ENCODE measurements at regions not wholly inside any gene's neighbourhood (a gene's known extent, or its start where the extent isn't known, plus 50 kb on each side); places are given as distances from the start of the nearest gene placed in this dataset.

- intact Hi-C loops (cut with DNase I), result no loop called here
- Histone ChIP-seq H3K9ac (ENCODE audit: low read depth in 2 of 2, low read length in 2 of 2) (no peak overlapping the region), H3K4me1 (no peaks in the 10 kb centered on the region), H3K27ac (no peak overlapping the region), H3K36me3 (no peaks in the 10 kb centered on the region), H3K27me3 (no peaks in the 10 kb centered on the region), H3K9me3 (no peaks in the 10 kb centered on the region), H3K4me3 (no peak overlapping the region)
- TF ChIP-seq, protein P1, sequence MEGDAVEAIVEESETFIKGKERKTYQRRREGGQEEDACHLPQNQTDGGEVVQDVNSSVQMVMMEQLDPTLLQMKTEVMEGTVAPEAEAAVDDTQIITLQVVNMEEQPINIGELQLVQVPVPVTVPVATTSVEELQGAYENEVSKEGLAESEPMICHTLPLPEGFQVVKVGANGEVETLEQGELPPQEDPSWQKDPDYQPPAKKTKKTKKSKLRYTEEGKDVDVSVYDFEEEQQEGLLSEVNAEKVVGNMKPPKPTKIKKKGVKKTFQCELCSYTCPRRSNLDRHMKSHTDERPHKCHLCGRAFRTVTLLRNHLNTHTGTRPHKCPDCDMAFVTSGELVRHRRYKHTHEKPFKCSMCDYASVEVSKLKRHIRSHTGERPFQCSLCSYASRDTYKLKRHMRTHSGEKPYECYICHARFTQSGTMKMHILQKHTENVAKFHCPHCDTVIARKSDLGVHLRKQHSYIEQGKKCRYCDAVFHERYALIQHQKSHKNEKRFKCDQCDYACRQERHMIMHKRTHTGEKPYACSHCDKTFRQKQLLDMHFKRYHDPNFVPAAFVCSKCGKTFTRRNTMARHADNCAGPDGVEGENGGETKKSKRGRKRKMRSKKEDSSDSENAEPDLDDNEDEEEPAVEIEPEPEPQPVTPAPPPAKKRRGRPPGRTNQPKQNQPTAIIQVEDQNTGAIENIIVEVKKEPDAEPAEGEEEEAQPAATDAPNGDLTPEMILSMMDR (IDR thresholded peaks at IDR 0.05), result no peak
- DNase-seq, result no peak
Observed at GRCh38 chr12:47422611-47423010, 283.2 kb downstream of the RPAP3 start.

DNA sequence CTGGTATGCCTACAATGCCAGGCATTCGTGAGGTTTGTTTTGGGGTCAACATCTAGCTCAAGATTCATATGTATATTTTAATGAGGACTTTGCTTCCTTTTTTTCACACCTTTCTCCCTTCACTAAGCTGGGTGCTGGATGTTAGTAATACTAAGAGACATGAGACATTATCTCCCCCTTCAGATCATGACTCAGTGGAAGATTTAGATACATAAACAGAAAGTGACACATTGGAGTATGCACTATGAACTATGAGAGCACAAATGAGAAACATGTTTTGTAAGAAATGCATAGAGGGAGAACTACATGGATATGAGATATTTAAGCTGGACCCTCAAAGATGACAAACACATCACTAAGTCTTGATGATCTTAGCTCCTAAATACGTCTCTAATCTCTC is 286.3 kb downstream of the RPAP3 start:
- intact Hi-C loops (cut with DNase I), result no loop called here

DNA sequence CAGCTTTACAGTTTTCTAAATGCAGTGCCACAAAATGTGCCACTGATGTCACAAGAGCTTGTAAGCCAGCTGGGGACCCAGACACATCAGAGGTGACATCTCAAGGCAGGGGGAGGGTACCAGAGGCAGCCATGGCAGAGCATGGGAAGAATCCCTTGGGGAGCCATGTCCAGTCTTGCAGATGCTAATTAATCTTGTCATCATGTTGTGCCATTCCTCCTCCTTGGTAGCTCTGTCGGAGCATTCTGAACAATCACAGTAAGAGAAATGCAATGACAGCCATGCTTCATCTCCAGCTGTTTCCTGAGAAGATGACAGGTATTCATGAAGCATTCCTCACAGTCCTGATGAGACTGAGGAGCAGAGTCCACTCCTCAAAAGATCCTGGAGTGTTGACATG is 287.9 kb downstream of the RPAP3 start:
- TF ChIP-seq, protein P1 (IDR thresholded peaks at IDR 0.05), result no peak
- intact Hi-C loops (cut with DNase I), result no loop called here
- Histone ChIP-seq H3K27me3 (no peaks in the 10 kb centered on the region), H3K9me3 (no peaks in the 10 kb centered on the region), H3K4me1 (no peaks in the 10 kb centered on the region), H3K4me3 (no peak overlapping the region), H3K9ac (ENCODE audit: low read depth in 2 of 2, low read length in 2 of 2) (no peak overlapping the region), H3K27ac (no peak overlapping the region), H3K36me3 (no peaks in the 10 kb centered on the region)
- DNase-seq, result no peak

More for the DNA sequence above, 286.3 kb downstream of the RPAP3 start:
- TF ChIP-seq, protein P1 (IDR thresholded peaks at IDR 0.05), result no peak
- Histone ChIP-seq H3K9me3 (no peaks in the 10 kb centered on the region), H3K9ac (ENCODE audit: low read depth in 2 of 2, low read length in 2 of 2) (no peak overlapping the region), H3K4me3 (no peak overlapping the region), H3K27me3 (no peaks in the 10 kb centered on the region), H3K27ac (no peak overlapping the region), H3K4me1 (no peaks in the 10 kb centered on the region), H3K36me3 (no peaks in the 10 kb centered on the region)
- DNase-seq, result no peak

- DNase-seq, result no peak
- intact Hi-C loops (cut with DNase I), result no loop called here
- H3K4me3 ChIP-seq, result no peak overlapping the region
- no peak overlapping the region for H3K27ac ChIP-seq
- no peaks in the 10 kb centered on the region for H3K27me3 ChIP-seq
- no peaks in the 10 kb centered on the region for H3K9me3 ChIP-seq
- TF ChIP-seq, protein P1 (IDR thresholded peaks at IDR 0.05), result no peak
- no peak overlapping the region for H3K9ac ChIP-seq (ENCODE audit: low read depth in 2 of 2, low read length in 2 of 2)
- no peaks in the 10 kb centered on the region for H3K36me3 ChIP-seq
- no peaks in the 10 kb centered on the region for H3K4me1 ChIP-seq
Observed at GRCh38 chr12:47417121-47417520, 288.7 kb downstream of the RPAP3 start.

DNA sequence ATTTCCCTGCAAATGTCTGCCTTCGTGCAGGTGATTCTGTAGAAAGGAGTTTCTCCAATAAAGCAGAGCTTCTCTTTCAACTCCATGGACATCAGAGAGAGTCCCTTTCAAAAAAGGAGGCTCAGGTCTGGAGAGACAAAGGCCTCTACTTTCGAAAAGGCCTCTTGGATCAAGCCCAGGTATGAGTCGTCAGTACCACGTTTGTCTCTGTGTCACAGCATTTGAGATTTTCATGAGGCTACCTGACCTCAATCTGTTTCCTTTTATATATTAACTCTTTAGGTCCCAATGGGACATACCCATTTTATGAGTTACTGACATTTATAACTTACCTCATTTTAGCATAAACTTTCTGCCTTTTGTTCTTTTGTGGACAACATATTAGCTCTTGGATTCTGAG is 290.8 kb downstream of the RPAP3 start:
- Histone ChIP-seq H3K27me3 (no peaks in the 10 kb centered on the region), H3K4me3 (no peak overlapping the region), H3K9me3 (no peaks in the 10 kb centered on the region), H3K9ac (ENCODE audit: low read depth in 2 of 2, low read length in 2 of 2) (no peak overlapping the region), H3K27ac (no peak overlapping the region), H3K36me3 (no peaks in the 10 kb centered on the region), H3K4me1 (no peaks in the 10 kb centered on the region)
- TF ChIP-seq, protein P1 (IDR thresholded peaks at IDR 0.05), result no peak
- DNase-seq, result no peak
- intact Hi-C loops (cut with DNase I), result no loop called here

DNA sequence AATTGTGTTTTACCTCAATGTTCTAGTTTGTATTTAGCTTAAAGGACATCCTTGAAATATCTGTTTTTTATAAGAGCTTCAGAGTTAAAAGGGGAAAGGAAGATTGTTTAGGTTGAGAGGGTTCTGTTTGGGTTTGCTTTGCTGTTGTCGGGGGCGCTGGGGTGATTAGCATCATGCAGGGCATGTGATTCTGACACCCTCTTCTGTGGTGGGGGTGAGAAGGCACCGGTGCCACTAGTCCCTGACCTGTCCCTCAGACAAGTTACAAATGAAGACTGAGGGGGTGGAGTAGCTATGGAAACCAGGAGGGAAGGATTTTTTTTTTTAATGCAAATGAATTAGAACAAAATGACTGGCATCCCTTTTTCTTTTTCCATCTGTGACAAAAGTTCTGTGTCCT is 291.3 kb downstream of the RPAP3 start:
- Histone ChIP-seq H3K9ac (ENCODE audit: low read depth in 2 of 2, low read length in 2 of 2) (no peak overlapping the region), H3K27ac (no peak overlapping the region), H3K36me3 (no peaks in the 10 kb centered on the region), H3K4me1 (no peaks in the 10 kb centered on the region), H3K9me3 (no peaks in the 10 kb centered on the region), H3K4me3 (no peak overlapping the region), H3K27me3 (no peaks in the 10 kb centered on the region)
- TF ChIP-seq, protein P1 (IDR thresholded peaks at IDR 0.05), result no peak
- intact Hi-C loops (cut with DNase I), result no loop called here
- DNase-seq, result no peak

All from colonic mucosa (tissue), 4 donors.